ENCODE measurements at regions not wholly inside any gene's neighbourhood (a gene's known extent, or its start where the extent isn't known, plus 50 kb on each side); places are given as distances from the start of the nearest gene placed in this dataset.

- TF ChIP-seq POLR2A (IDR thresholded peaks at IDR 0.05): no peak
- no peak for TF ChIP-seq CTCF (IDR thresholded peaks at IDR 0.05)
Observed at GRCh38 chr4:53852343-53852742, 212.1 kb downstream of the CHIC2 start.
